Stimulated activated CD4-positive, alpha-beta T cell treated with anti-CD3 and anti-CD28 coated beads, Interleukin-12 subunit alpha, Interleukin-12 subunit beta, amount 100 ng/mL, for 24 hours (primary cell): ENCODE measurements at regions not wholly inside any gene's neighbourhood (a gene's known extent, or its start where the extent isn't known, plus 50 kb on each side); places are given as distances from the start of the nearest gene placed in this dataset.
A peak's percentile ranks its signal among the peaks of the same experiment; 100 is the strongest.

Experiments used
- DNase-seq, 2 experiments: peaks; one replicate each; pipeline ENCODE4 v3.0.0-alpha.2; 2020; ENCODE audit warnings: low read depth in 2 of 2

- no peak for DNase-seq
These were observed 125.9 kb upstream of the CXCR4 start for GRCh38 chr2:136243638-136244535.

GRCh38 chr2:136242687-136243277 is 124.8 kb upstream of the CXCR4 start:
- peak in 1 of 2 experiments; percentile 8 for DNase-seq

- DNase-seq: no peak
These were observed 124.2 kb upstream of the CXCR4 start for GRCh38 chr2:136242100-136242499.

GRCh38 chr2:136239079-136239685 is 121.2 kb upstream of the CXCR4 start:
- DNase-seq: no peak

- peak in 1 of 2 experiments; percentile 11 for DNase-seq
These were observed 120.5 kb upstream of the CXCR4 start for GRCh38 chr2:136238286-136239078.

- no peak for DNase-seq
These were observed 118.1 kb upstream of the CXCR4 start for GRCh38 chr2:136236019-136236418.

- DNase-seq: no peak
These were observed 117.6 kb upstream of the CXCR4 start for GRCh38 chr2:136235546-136235945.

GRCh38 chr2:136234261-136234660 is 116.3 kb upstream of the CXCR4 start:
- no peak for DNase-seq

GRCh38 chr2:136233298-136233697 is 115.3 kb upstream of the CXCR4 start:
- DNase-seq: no peak

GRCh38 chr2:136232456-136233172 is 114.7 kb upstream of the CXCR4 start:
- no peak for DNase-seq

GRCh38 chr2:136230464-136230863 is 112.5 kb upstream of the CXCR4 start:
- no peak for DNase-seq

GRCh38 chr2:136226903-136227302 is 109.0 kb upstream of the CXCR4 start:
- no peak for DNase-seq

- DNase-seq: no peak
These were observed 108.2 kb upstream of the CXCR4 start for GRCh38 chr2:136225950-136226835.

- DNase-seq: no peak
These were observed 105.3 kb upstream of the CXCR4 start for GRCh38 chr2:136223274-136223673.

GRCh38 chr2:136222862-136223261 is 104.9 kb upstream of the CXCR4 start:
- no peak for DNase-seq

- no peak for DNase-seq
These were observed 103.1 kb upstream of the CXCR4 start for GRCh38 chr2:136221026-136221425.

GRCh38 chr2:136219963-136220362 is 102.0 kb upstream of the CXCR4 start:
- DNase-seq: no peak

- no peak for DNase-seq
These were observed 101.4 kb upstream of the CXCR4 start for GRCh38 chr2:136219341-136219740.

- no peak for DNase-seq
These were observed 100.0 kb upstream of the CXCR4 start for GRCh38 chr2:136217996-136218395.

- DNase-seq: no peak
These were observed 98.0 kb upstream of the CXCR4 start for GRCh38 chr2:136215908-136216472.
